Mesenchymal stem cell (in vitro differentiated cells and primary cell): ENCODE measurements at regions not wholly inside any gene's neighbourhood (a gene's known extent, or its start where the extent isn't known, plus 50 kb on each side); places are given as distances from the start of the nearest gene placed in this dataset.

Experiments
- DNase-seq: peaks from one replicate; pipeline ENCODE4 v3.0.0-alpha.2; 2013
- H2AFZ ChIP-seq: one replicate; pipeline ENCODE4 v1.6.1; 2013; ENCODE audit warnings: low read depth, mild to moderate bottlenecking, control low read depth, inconsistent platforms, low read length, moderate library complexity
- H2AK5ac ChIP-seq: 2 replicates; pipeline ENCODE4 v1.6.1; 2013; ENCODE audit warnings: low read length, moderate library complexity, mild to moderate bottlenecking, inconsistent platforms; ENCODE audit not compliant: severe bottlenecking
- H2BK120ac ChIP-seq: one replicate; pipeline ENCODE4 v1.6.1; 2013; ENCODE audit warnings: low read depth, mild to moderate bottlenecking, inconsistent platforms, low read length, moderate library complexity
- H2BK12ac ChIP-seq, 2 experiments: one replicate each; pipeline ENCODE4 v1.6.1; 2013; ENCODE audit warnings: inconsistent platforms in 2 of 2, low read length in 2 of 2, mild to moderate bottlenecking in 2 of 2, moderate library complexity in 2 of 2, control low read depth in 1 of 2
- H2BK15ac ChIP-seq: one replicate; pipeline ENCODE4 v1.6.1; 2013; ENCODE audit warnings: mild to moderate bottlenecking, low read depth, inconsistent platforms; ENCODE audit not compliant: poor library complexity, severe bottlenecking
- H2BK5ac ChIP-seq: 2 replicates; pipeline ENCODE4 v1.6.1; 2013; ENCODE audit warnings: low read depth, mild to moderate bottlenecking, low read length, control low read depth, inconsistent platforms; ENCODE audit not compliant: poor library complexity, severe bottlenecking
- H3K14ac ChIP-seq, 2 experiments: one replicate each; pipeline ENCODE4 v1.6.1; 2013; ENCODE audit warnings: inconsistent platforms in 2 of 2, low read length in 2 of 2, control low read depth in 1 of 2, mild to moderate bottlenecking in 1 of 2, moderate library complexity in 1 of 2
- H3K18ac ChIP-seq, 2 experiments: one replicate each; pipeline ENCODE4 v1.6.1; 2013; ENCODE audit warnings: inconsistent platforms in 2 of 2, low read length in 2 of 2, control low read depth in 1 of 2, low read depth in 1 of 2, mild to moderate bottlenecking in 1 of 2
- H3K23ac ChIP-seq, 2 experiments: one replicate each; pipeline ENCODE4 v1.6.1; 2013; ENCODE audit warnings: inconsistent platforms in 2 of 2, low read length in 2 of 2, mild to moderate bottlenecking in 2 of 2, moderate library complexity in 2 of 2, control low read depth in 1 of 2
- H3K27ac ChIP-seq: 2 replicates; pipeline ENCODE4 v1.5.1; 2013; ENCODE audit warnings: mild to moderate bottlenecking, moderate library complexity, low read length, control low read depth, inconsistent platforms; ENCODE audit not compliant: poor library complexity, severe bottlenecking
- H3K27me3 ChIP-seq, 2 experiments: 2 replicates each; pipeline versions ENCODE4 v1.6.1 to v1.7.0; 2013; ENCODE audit warnings: low read length in 2 of 2, mild to moderate bottlenecking in 2 of 2, moderate library complexity in 2 of 2, control low read depth in 1 of 2, inconsistent platforms in 1 of 2; ENCODE audit not compliant: control insufficient read depth in 1 of 2, insufficient read depth in 1 of 2
- H3K36me3 ChIP-seq, 2 experiments: 2 replicates each; pipeline versions ENCODE4 v1.6.1 to v1.7.0; 2013; ENCODE audit warnings: low read length in 2 of 2, control low read depth in 1 of 2, inconsistent platforms in 1 of 2, low read depth in 1 of 2, mild to moderate bottlenecking in 1 of 2; ENCODE audit not compliant: insufficient read depth in 2 of 2, control insufficient read depth in 1 of 2
- H3K4ac ChIP-seq, 2 experiments: one replicate each; pipeline ENCODE4 v1.6.1; 2013; ENCODE audit warnings: inconsistent platforms in 2 of 2, low read length in 2 of 2, mild to moderate bottlenecking in 2 of 2, moderate library complexity in 2 of 2, control low read depth in 1 of 2, low read depth in 1 of 2
- H3K4me1 ChIP-seq: 2 replicates; pipeline ENCODE4 v1.6.1; 2013; ENCODE audit warnings: low read depth, low read length, control low read depth; ENCODE audit not compliant: control insufficient read depth, insufficient read depth
- H3K4me2 ChIP-seq: 2 replicates; pipeline ENCODE4 v1.6.1; 2013; ENCODE audit warnings: low read length, mild to moderate bottlenecking, inconsistent platforms; ENCODE audit not compliant: poor library complexity, severe bottlenecking
- H3K4me3 ChIP-seq, 2 experiments: 2 replicates each; pipeline versions ENCODE4 v1.5.1 to v1.7.0; 2013; ENCODE audit warnings: low read length in 2 of 2, mild to moderate bottlenecking in 2 of 2, control low read depth in 1 of 2, low read depth in 1 of 2; ENCODE audit not compliant: insufficient read depth in 1 of 2
- H3K79me1 ChIP-seq: replicated peaks from 2 replicates; pipeline ENCODE4 v1.6.1; 2013; ENCODE audit warnings: mild to moderate bottlenecking, control low read depth, low read length, inconsistent platforms; ENCODE audit not compliant: poor library complexity, severe bottlenecking
- H3K9ac ChIP-seq: 2 replicates; pipeline ENCODE4 v1.7.0; 2013; ENCODE audit warnings: mild to moderate bottlenecking, low read length, moderate library complexity
- H3K9me3 ChIP-seq: 2 replicates; pipeline ENCODE4 v1.7.0; 2013; ENCODE audit warnings: mild to moderate bottlenecking, low read length; ENCODE audit not compliant: control insufficient read depth
- H4K8ac ChIP-seq: one replicate; pipeline ENCODE4 v1.6.1; 2013; ENCODE audit warnings: inconsistent platforms, mild to moderate bottlenecking, low read length, moderate library complexity
- H4K91ac ChIP-seq: one replicate; pipeline ENCODE4 v1.6.1; 2013; ENCODE audit warnings: mild to moderate bottlenecking, low read length, inconsistent platforms
- WGBS: methylation state at CpG from one replicate; pipeline ENCODE4 v1.1.7; 2013; ENCODE audit warnings: mixed read lengths; 5-methylcytosine and 5-hydroxymethylcytosine counted together

- Histone ChIP-seq H2BK15ac (no peak overlapping the region), H2BK12ac (peak overlapping the region in 1 of 2 experiments; percentile 77), H3K4me3 (peak overlapping the region in 1 of 2 experiments; percentile 5), H3K79me1 (no peaks in the 10 kb centered on the region), H3K18ac (no peak overlapping the region), H2AK5ac (no peak overlapping the region), H4K91ac (no peak overlapping the region), H3K36me3 (no peaks in the 10 kb centered on the region), H2BK120ac (peak overlapping the region; percentile 19), H2AFZ (no peak overlapping the region), H3K4ac (no peak overlapping the region), H3K9ac (peak overlapping the region; percentile 71), H3K23ac (no peak overlapping the region), H4K8ac (no peak overlapping the region), H3K27ac (no peak overlapping the region), H2BK5ac (no peak overlapping the region), H3K4me2 (no peak overlapping the region), H3K9me3 (peaks cover 6% of the 10 kb centered on the region), H3K4me1 (no peaks in the 10 kb centered on the region), H3K27me3 (no peaks in the 10 kb centered on the region), H3K14ac (no peak overlapping the region)
- peak; percentile 90 for DNase-seq
- 25% methylated on average over 3 of the region's 3 CpGs for WGBS
These were observed 808.5 kb upstream of the CELF2 start for GRCh38 chr10:10209167-10209566.

- Histone ChIP-seq H3K36me3 (no peaks in the 10 kb centered on the region), H3K14ac (no peak overlapping the region), H4K8ac (no peak overlapping the region), H3K4me2 (no peak overlapping the region), H2AFZ (no peak overlapping the region), H4K91ac (no peak overlapping the region), H3K9me3 (no peaks in the 10 kb centered on the region), H3K18ac (no peak overlapping the region), H3K4ac (no peak overlapping the region), H2BK15ac (no peak overlapping the region), H3K9ac (no peak overlapping the region), H2BK120ac (no peak overlapping the region), H2AK5ac (no peak overlapping the region), H3K79me1 (no peaks in the 10 kb centered on the region), H3K27me3 (no peaks in the 10 kb centered on the region), H3K4me1 (no peaks in the 10 kb centered on the region), H3K23ac (no peak overlapping the region), H3K4me3 (no peak overlapping the region), H3K27ac (no peak overlapping the region), H2BK5ac (no peak overlapping the region), H2BK12ac (no peak overlapping the region)
- DNase-seq, result no peak
These were observed 806.3 kb upstream of the CELF2 start for GRCh38 chr10:10211409-10211808.

- Histone ChIP-seq H4K8ac (no peak overlapping the region), H2BK5ac (no peak overlapping the region), H3K23ac (no peak overlapping the region)
These were observed 804.4 kb upstream of the CELF2 start for GRCh38 chr10:10213237-10213636.

GRCh38 chr10:10222304-10222841, 795.3 kb upstream of the CELF2 start:
- H3K14ac ChIP-seq, result no peak overlapping the region
- WGBS, result 72% methylated on average over 3 of the region's 4 CpGs
- H2AFZ ChIP-seq, result no peak overlapping the region
- peak; percentile 55 for DNase-seq
- no peaks in the 10 kb centered on the region for H3K36me3 ChIP-seq
- no peaks in the 10 kb centered on the region for H3K79me1 ChIP-seq
- H3K4me1 ChIP-seq, result no peaks in the 10 kb centered on the region
- H3K4me2 ChIP-seq, result no peak overlapping the region
- no peak overlapping the region for H4K91ac ChIP-seq
- no peak overlapping the region for H3K27ac ChIP-seq
- H3K4ac ChIP-seq, result no peak overlapping the region
- no peak overlapping the region for H2BK120ac ChIP-seq
- H4K8ac ChIP-seq, result no peak overlapping the region
- no peak overlapping the region for H2BK5ac ChIP-seq
- no peak overlapping the region for H3K18ac ChIP-seq
- no peak overlapping the region for H3K9ac ChIP-seq
- H3K23ac ChIP-seq, result no peak overlapping the region
- H3K9me3 ChIP-seq, result no peaks in the 10 kb centered on the region
- no peak overlapping the region for H2BK15ac ChIP-seq
- H2AK5ac ChIP-seq, result no peak overlapping the region
- no peak overlapping the region for H3K4me3 ChIP-seq
- no peak overlapping the region for H2BK12ac ChIP-seq
- no peaks in the 10 kb centered on the region for H3K27me3 ChIP-seq

More at GRCh38 chr10:10213237-10213636, 804.4 kb upstream of the CELF2 start:
- H3K36me3 ChIP-seq, result no peaks in the 10 kb centered on the region
- no peaks in the 10 kb centered on the region for H3K4me1 ChIP-seq
- no peak overlapping the region for H2BK120ac ChIP-seq
- no peak overlapping the region for H2AK5ac ChIP-seq
- H2AFZ ChIP-seq, result no peak overlapping the region
- no peak overlapping the region for H3K4me3 ChIP-seq
- H3K4ac ChIP-seq, result no peak overlapping the region
- H3K4me2 ChIP-seq, result no peak overlapping the region
- H3K27me3 ChIP-seq, result no peaks in the 10 kb centered on the region
- no peak overlapping the region for H4K91ac ChIP-seq
- no peak overlapping the region for H2BK12ac ChIP-seq
- H3K27ac ChIP-seq, result no peak overlapping the region
- no peak for DNase-seq
- H2BK15ac ChIP-seq, result no peak overlapping the region
- no peak overlapping the region for H3K9ac ChIP-seq
- WGBS, result 92% methylated on average over 5 of the region's 5 CpGs
- H3K14ac ChIP-seq, result no peak overlapping the region
- H3K79me1 ChIP-seq, result no peaks in the 10 kb centered on the region
- peak overlapping the region in 1 of 2 experiments; percentile 30 for H3K18ac ChIP-seq
- H3K9me3 ChIP-seq, result no peaks in the 10 kb centered on the region
